ENCODE measurements at regions not wholly inside any gene's neighbourhood (a gene's known extent, or its start where the extent isn't known, plus 50 kb on each side); places are given as distances from the start of the nearest gene placed in this dataset.

DNA sequence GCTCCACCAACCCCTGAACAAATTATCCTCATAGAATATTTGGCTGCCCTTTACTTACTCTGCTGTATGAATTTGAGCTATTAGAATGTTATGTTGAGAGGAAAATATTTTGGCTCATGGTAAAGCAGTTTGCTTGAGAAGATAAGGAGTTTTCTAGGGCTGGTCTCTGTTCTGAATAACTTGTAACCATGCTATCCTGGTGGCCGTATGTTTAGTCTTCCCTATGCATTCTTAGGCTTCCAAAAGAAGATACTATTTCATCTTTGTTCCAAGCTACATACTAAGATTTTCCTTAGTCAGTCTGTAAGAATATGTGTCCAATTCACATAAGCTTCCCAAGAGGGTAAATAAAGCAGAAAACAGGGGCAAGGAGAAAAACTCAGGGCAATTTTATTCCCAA, 1105.1 kb upstream of the PIK3C3 start:
- Histone ChIP-seq H3K27ac (ENCODE audit: low read length) (no peak overlapping the region), H3K4me1 (ENCODE audit: control insufficient read depth, insufficient read depth, low read length) (no peaks in the 10 kb centered on the region), H3K4me3 (ENCODE audit: low read length in 2 of 2) (no peak overlapping the region), H3K9me3 (ENCODE audit: control insufficient read depth in 2 of 2, low read length in 2 of 2) (no peaks in the 10 kb centered on the region), H3K27me3 (ENCODE audit: control insufficient read depth in 1 of 2, insufficient read depth in 2 of 2, low read length in 2 of 2) (no peaks in the 10 kb centered on the region), H3K9ac (ENCODE audit: low read length in 2 of 2) (no peak overlapping the region), H3K36me3 (ENCODE audit: control insufficient read depth in 2 of 2, insufficient read depth in 2 of 2, low read length in 2 of 2) (no peaks in the 10 kb centered on the region)

- H3K9me3 ChIP-seq (ENCODE audit: control insufficient read depth in 2 of 2, low read length in 2 of 2) = no peaks in the 10 kb centered on the region
- H3K4me1 ChIP-seq (ENCODE audit: control insufficient read depth, insufficient read depth, low read length) = no peaks in the 10 kb centered on the region
- no peaks in the 10 kb centered on the region for H3K27me3 ChIP-seq (ENCODE audit: control insufficient read depth in 1 of 2, insufficient read depth in 2 of 2, low read length in 2 of 2)
- H3K27ac ChIP-seq (ENCODE audit: low read length) = no peak overlapping the region
- no peak overlapping the region for H3K4me3 ChIP-seq (ENCODE audit: low read length in 2 of 2)
- H3K36me3 ChIP-seq (ENCODE audit: control insufficient read depth in 2 of 2, insufficient read depth in 2 of 2, low read length in 2 of 2) = no peaks in the 10 kb centered on the region
- H3K9ac ChIP-seq (ENCODE audit: low read length in 2 of 2) = no peak overlapping the region
These were observed 1113.6 kb upstream of the PIK3C3 start for GRCh38 chr18:40841467-40841866.

GRCh38 chr18:40841063-40841462, 1114.0 kb upstream of the PIK3C3 start:
- H3K27ac ChIP-seq (ENCODE audit: low read length) = no peak overlapping the region
- H3K36me3 ChIP-seq (ENCODE audit: control insufficient read depth in 2 of 2, insufficient read depth in 2 of 2, low read length in 2 of 2) = no peaks in the 10 kb centered on the region
- no peaks in the 10 kb centered on the region for H3K4me1 ChIP-seq (ENCODE audit: control insufficient read depth, insufficient read depth, low read length)
- H3K27me3 ChIP-seq (ENCODE audit: control insufficient read depth in 1 of 2, insufficient read depth in 2 of 2, low read length in 2 of 2) = no peaks in the 10 kb centered on the region
- H3K4me3 ChIP-seq (ENCODE audit: low read length in 2 of 2) = no peak overlapping the region
- no peaks in the 10 kb centered on the region for H3K9me3 ChIP-seq (ENCODE audit: control insufficient read depth in 2 of 2, low read length in 2 of 2)
- no peak overlapping the region for H3K9ac ChIP-seq (ENCODE audit: low read length in 2 of 2)

- Histone ChIP-seq H3K27me3 (ENCODE audit: control insufficient read depth in 1 of 2, insufficient read depth in 2 of 2, low read length in 2 of 2) (no peaks in the 10 kb centered on the region), H3K9me3 (ENCODE audit: control insufficient read depth in 2 of 2, low read length in 2 of 2) (no peaks in the 10 kb centered on the region), H3K4me1 (ENCODE audit: control insufficient read depth, insufficient read depth, low read length) (no peaks in the 10 kb centered on the region), H3K27ac (ENCODE audit: low read length) (no peak overlapping the region), H3K9ac (ENCODE audit: low read length in 2 of 2) (no peak overlapping the region), H3K36me3 (ENCODE audit: control insufficient read depth in 2 of 2, insufficient read depth in 2 of 2, low read length in 2 of 2) (no peaks in the 10 kb centered on the region), H3K4me3 (ENCODE audit: low read length in 2 of 2) (no peak overlapping the region)
These were observed 1122.7 kb upstream of the PIK3C3 start for GRCh38 chr18:40832362-40832761.

- no peaks in the 10 kb centered on the region for H3K9me3 ChIP-seq (ENCODE audit: control insufficient read depth in 2 of 2, low read length in 2 of 2)
- no peaks in the 10 kb centered on the region for H3K36me3 ChIP-seq (ENCODE audit: control insufficient read depth in 2 of 2, insufficient read depth in 2 of 2, low read length in 2 of 2)
These were observed 1130.7 kb upstream of the PIK3C3 start for GRCh38 chr18:40824291-40824690.

GRCh38 chr18:40821596-40822243, 1133.3 kb upstream of the PIK3C3 start:
- H3K27me3 ChIP-seq (ENCODE audit: control insufficient read depth in 1 of 2, insufficient read depth in 2 of 2, low read length in 2 of 2) = no peaks in the 10 kb centered on the region
- H3K36me3 ChIP-seq (ENCODE audit: control insufficient read depth in 2 of 2, insufficient read depth in 2 of 2, low read length in 2 of 2) = no peaks in the 10 kb centered on the region
- no peaks in the 10 kb centered on the region for H3K9me3 ChIP-seq (ENCODE audit: control insufficient read depth in 2 of 2, low read length in 2 of 2)
- H3K4me1 ChIP-seq (ENCODE audit: control insufficient read depth, insufficient read depth, low read length) = no peaks in the 10 kb centered on the region
- no peak overlapping the region for H3K9ac ChIP-seq (ENCODE audit: low read length in 2 of 2)
- no peak overlapping the region for H3K4me3 ChIP-seq (ENCODE audit: low read length in 2 of 2)
- no peak overlapping the region for H3K27ac ChIP-seq (ENCODE audit: low read length)

More at GRCh38 chr18:40824291-40824690, 1130.7 kb upstream of the PIK3C3 start:
- Histone ChIP-seq H3K27me3 (ENCODE audit: control insufficient read depth in 1 of 2, insufficient read depth in 2 of 2, low read length in 2 of 2) (no peaks in the 10 kb centered on the region), H3K4me1 (ENCODE audit: control insufficient read depth, insufficient read depth, low read length) (no peaks in the 10 kb centered on the region), H3K27ac (ENCODE audit: low read length) (no peak overlapping the region), H3K4me3 (ENCODE audit: low read length in 2 of 2) (no peak overlapping the region), H3K9ac (ENCODE audit: low read length in 2 of 2) (no peak overlapping the region)

DNA sequence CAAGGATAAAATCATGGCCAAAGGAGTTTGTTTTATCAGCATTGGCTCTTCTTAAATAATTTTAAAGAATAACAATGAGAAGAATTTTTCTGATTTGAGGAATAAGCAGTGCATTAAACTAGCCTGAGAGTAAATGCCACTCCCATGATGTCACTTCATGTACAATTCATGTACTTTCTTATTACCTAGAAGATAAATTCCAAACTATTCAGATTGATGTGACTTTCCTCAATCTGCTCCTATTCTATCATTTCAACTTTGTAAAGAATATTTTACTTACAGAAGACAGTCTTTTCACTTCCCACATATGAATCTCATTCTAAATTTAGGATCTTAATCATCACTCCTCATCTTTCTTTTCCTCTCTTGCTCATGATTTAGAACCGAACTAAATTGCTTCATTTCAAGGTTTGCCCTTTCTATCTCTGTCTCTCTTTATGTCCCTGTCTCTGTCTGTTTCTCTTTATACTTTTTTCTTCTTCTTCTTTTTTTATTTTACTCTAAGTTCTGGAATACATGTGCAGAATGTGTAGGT, 1142.0 kb upstream of the PIK3C3 start:
- no peaks in the 10 kb centered on the region for H3K4me1 ChIP-seq (ENCODE audit: control insufficient read depth, insufficient read depth, low read length)
- H3K27ac ChIP-seq (ENCODE audit: low read length) = no peak overlapping the region
- H3K9me3 ChIP-seq (ENCODE audit: control insufficient read depth in 2 of 2, low read length in 2 of 2) = no peaks in the 10 kb centered on the region
- H3K9ac ChIP-seq (ENCODE audit: low read length in 2 of 2) = no peak overlapping the region
- H3K4me3 ChIP-seq (ENCODE audit: low read length in 2 of 2) = no peak overlapping the region
- H3K27me3 ChIP-seq (ENCODE audit: control insufficient read depth in 1 of 2, insufficient read depth in 2 of 2, low read length in 2 of 2) = no peaks in the 10 kb centered on the region
- H3K36me3 ChIP-seq (ENCODE audit: control insufficient read depth in 2 of 2, insufficient read depth in 2 of 2, low read length in 2 of 2) = no peaks in the 10 kb centered on the region

- H3K4me1 ChIP-seq (ENCODE audit: control insufficient read depth, insufficient read depth, low read length) = no peaks in the 10 kb centered on the region
- no peaks in the 10 kb centered on the region for H3K9me3 ChIP-seq (ENCODE audit: control insufficient read depth in 2 of 2, low read length in 2 of 2)
- H3K4me3 ChIP-seq (ENCODE audit: low read length in 2 of 2) = no peak overlapping the region
- H3K36me3 ChIP-seq (ENCODE audit: control insufficient read depth in 2 of 2, insufficient read depth in 2 of 2, low read length in 2 of 2) = no peaks in the 10 kb centered on the region
- no peak overlapping the region for H3K27ac ChIP-seq (ENCODE audit: low read length)
- H3K27me3 ChIP-seq (ENCODE audit: control insufficient read depth in 1 of 2, insufficient read depth in 2 of 2, low read length in 2 of 2) = no peaks in the 10 kb centered on the region
- no peak overlapping the region for H3K9ac ChIP-seq (ENCODE audit: low read length in 2 of 2)
These were observed 1144.7 kb upstream of the PIK3C3 start for GRCh38 chr18:40810372-40810771.

GRCh38 chr18:40789286-40789685, 1165.7 kb upstream of the PIK3C3 start:
- H3K4me1 ChIP-seq (ENCODE audit: control insufficient read depth, insufficient read depth, low read length) = no peaks in the 10 kb centered on the region
- H3K9me3 ChIP-seq (ENCODE audit: control insufficient read depth in 2 of 2, low read length in 2 of 2) = no peaks in the 10 kb centered on the region
- H3K36me3 ChIP-seq (ENCODE audit: control insufficient read depth in 2 of 2, insufficient read depth in 2 of 2, low read length in 2 of 2) = no peaks in the 10 kb centered on the region
- H3K9ac ChIP-seq (ENCODE audit: low read length in 2 of 2) = no peak overlapping the region
- no peak overlapping the region for H3K27ac ChIP-seq (ENCODE audit: low read length)
- no peak overlapping the region for H3K4me3 ChIP-seq (ENCODE audit: low read length in 2 of 2)
- no peaks in the 10 kb centered on the region for H3K27me3 ChIP-seq (ENCODE audit: control insufficient read depth in 1 of 2, insufficient read depth in 2 of 2, low read length in 2 of 2)

- no peaks in the 10 kb centered on the region for H3K27me3 ChIP-seq (ENCODE audit: control insufficient read depth in 1 of 2, insufficient read depth in 2 of 2, low read length in 2 of 2)
- no peak overlapping the region for H3K27ac ChIP-seq (ENCODE audit: low read length)
- H3K4me3 ChIP-seq (ENCODE audit: low read length in 2 of 2) = no peak overlapping the region
- H3K4me1 ChIP-seq (ENCODE audit: control insufficient read depth, insufficient read depth, low read length) = no peaks in the 10 kb centered on the region
- no peak overlapping the region for H3K9ac ChIP-seq (ENCODE audit: low read length in 2 of 2)
- no peaks in the 10 kb centered on the region for H3K9me3 ChIP-seq (ENCODE audit: control insufficient read depth in 2 of 2, low read length in 2 of 2)
- H3K36me3 ChIP-seq (ENCODE audit: control insufficient read depth in 2 of 2, insufficient read depth in 2 of 2, low read length in 2 of 2) = no peaks in the 10 kb centered on the region
These were observed 1172.4 kb upstream of the PIK3C3 start for GRCh38 chr18:40782453-40783130.

DNA sequence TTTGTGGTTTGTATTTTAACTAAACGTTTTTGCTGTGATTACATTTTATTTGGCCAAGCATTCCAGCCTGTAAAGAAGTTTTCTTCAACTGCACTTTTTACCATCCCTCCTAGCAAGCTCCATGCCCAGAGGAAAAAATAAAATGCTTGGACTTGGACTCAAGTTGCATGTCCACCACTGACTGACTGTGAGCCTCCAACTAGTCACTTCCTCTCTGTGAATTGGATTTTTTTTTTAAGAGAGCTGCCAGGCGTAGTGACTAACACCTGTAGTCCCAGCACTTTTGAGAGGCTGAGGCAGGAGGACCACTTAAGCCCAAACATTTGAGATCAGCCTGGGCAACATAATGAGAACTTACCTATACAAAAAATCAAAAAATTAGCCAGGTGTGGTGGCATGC, 1185.2 kb upstream of the PIK3C3 start:
- H3K4me1 ChIP-seq (ENCODE audit: control insufficient read depth, insufficient read depth, low read length) = no peaks in the 10 kb centered on the region
- no peak overlapping the region for H3K27ac ChIP-seq (ENCODE audit: low read length)
- no peaks in the 10 kb centered on the region for H3K9me3 ChIP-seq (ENCODE audit: control insufficient read depth in 2 of 2, low read length in 2 of 2)
- no peaks in the 10 kb centered on the region for H3K27me3 ChIP-seq (ENCODE audit: control insufficient read depth in 1 of 2, insufficient read depth in 2 of 2, low read length in 2 of 2)
- no peak overlapping the region for H3K4me3 ChIP-seq (ENCODE audit: low read length in 2 of 2)
- no peak overlapping the region for H3K9ac ChIP-seq (ENCODE audit: low read length in 2 of 2)
- no peaks in the 10 kb centered on the region for H3K36me3 ChIP-seq (ENCODE audit: control insufficient read depth in 2 of 2, insufficient read depth in 2 of 2, low read length in 2 of 2)

All from stomach smooth muscle (tissue), 2 donors.